Activated naive CD4-positive, alpha-beta T cell treated with anti-CD3 and anti-CD28 coated beads for 36 hours (primary cell): ENCODE measurements at regions not wholly inside any gene's neighbourhood (a gene's known extent, or its start where the extent isn't known, plus 50 kb on each side); places are given as distances from the start of the nearest gene placed in this dataset.

Experiments
- CTCF ChIA-PET: fragments of 350-600 bp; sonication (Branson Sonifier 250); formaldehyde crosslinking; loops from one replicate; lab custom pipeline; 2021; ENCODE audit warnings: antibody characterized with exemption; lab: Charles Lee
- DNase-seq: peaks from one replicate; pipeline ENCODE4 v3.0.0-alpha.2; 2020
- H3K27ac Mint-ChIP-seq: one replicate; pipeline ENCODE4 v1.8.0; 2021; ENCODE audit warnings: mild to moderate bottlenecking, mixed read lengths
- H3K27me3 Mint-ChIP-seq: one replicate; pipeline ENCODE4 v1.8.0; 2021; ENCODE audit warnings: low read depth, mixed read lengths
- H3K36me3 Mint-ChIP-seq: one replicate; pipeline ENCODE4 v1.8.0; 2021; ENCODE audit warnings: low read depth, mixed read lengths
- H3K4me1 Mint-ChIP-seq: one replicate; pipeline ENCODE4 v1.8.0; 2021; ENCODE audit warnings: low read depth, mixed read lengths
- H3K4me3 Mint-ChIP-seq: one replicate; pipeline ENCODE4 v1.8.0; 2021; ENCODE audit warnings: mild to moderate bottlenecking, moderate library complexity, mixed read lengths
- H3K9me3 Mint-ChIP-seq: one replicate; pipeline ENCODE4 v1.8.0; 2021; ENCODE audit warnings: mixed read lengths
- intact Hi-C: fragments of 100-400 bp; cut with micrococcal nuclease; formaldehyde crosslinking; loops from one replicate; pipeline ENCODE4 v1.15.1; 2023

DNA sequence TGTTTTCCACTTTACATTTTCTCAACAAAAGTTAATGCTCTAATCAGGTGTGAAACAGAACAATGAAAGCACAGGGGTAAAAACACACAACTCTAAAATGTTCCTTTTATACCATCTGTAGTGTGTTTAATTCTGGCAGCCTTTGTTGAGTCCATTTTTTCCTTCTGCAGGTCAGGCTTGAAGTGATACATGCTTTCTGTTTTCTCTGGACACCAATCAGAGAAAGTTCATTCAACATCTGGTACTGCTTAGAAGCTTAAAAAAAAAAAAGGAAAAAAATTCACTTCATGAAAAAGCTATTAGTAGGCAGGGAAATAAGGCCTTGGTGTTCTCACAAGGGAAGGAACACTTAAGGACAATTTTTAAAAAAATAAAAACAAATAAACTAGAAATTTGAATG lies 231.3 kb upstream of the RHOBTB1 start:
- CTCF ChIA-PET = interaction anchor here (0.9 kb wide), 1 partner anchor 12 kb away, joined by 3 read pairs; no protein-coding TSS in a partner anchor
- no peaks in the 10 kb centered on the region for H3K27me3 Mint-ChIP-seq
- no peaks in the 10 kb centered on the region for H3K4me1 Mint-ChIP-seq
- H3K4me3 Mint-ChIP-seq = no peak overlapping the region
- no peaks in the 10 kb centered on the region for H3K36me3 Mint-ChIP-seq
- H3K9me3 Mint-ChIP-seq = no peaks in the 10 kb centered on the region
- H3K27ac Mint-ChIP-seq = no peak overlapping the region
- intact Hi-C loops = no loop called here
- DNase-seq = no peak

DNA sequence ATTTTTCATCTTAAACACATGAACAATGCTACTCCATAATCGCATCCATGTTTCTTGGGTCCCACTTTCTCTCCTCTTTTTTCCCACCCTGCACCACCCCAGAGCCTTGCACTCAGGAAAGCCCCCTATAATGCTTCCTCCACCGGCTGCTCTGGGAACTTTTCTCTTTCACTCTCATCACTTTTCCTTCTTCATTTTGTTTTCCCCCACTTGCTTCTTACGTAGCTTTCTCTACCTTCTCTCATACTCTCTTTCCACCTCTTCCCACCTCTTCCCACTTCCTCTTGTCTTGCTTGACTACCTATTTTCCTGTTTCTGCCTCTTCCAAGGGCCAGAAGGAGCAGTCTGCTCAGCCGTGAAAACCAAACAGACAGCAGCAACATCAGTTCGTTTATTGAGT lies 229.5 kb upstream of the RHOBTB1 start:
- no peak for DNase-seq
- H3K36me3 Mint-ChIP-seq = no peaks in the 10 kb centered on the region
- no peak overlapping the region for H3K27ac Mint-ChIP-seq
- CTCF ChIA-PET = no interaction called here
- no peaks in the 10 kb centered on the region for H3K4me1 Mint-ChIP-seq
- H3K9me3 Mint-ChIP-seq = no peaks in the 10 kb centered on the region
- H3K27me3 Mint-ChIP-seq = no peaks in the 10 kb centered on the region
- H3K4me3 Mint-ChIP-seq = no peak overlapping the region
- intact Hi-C loops = no loop called here

DNA sequence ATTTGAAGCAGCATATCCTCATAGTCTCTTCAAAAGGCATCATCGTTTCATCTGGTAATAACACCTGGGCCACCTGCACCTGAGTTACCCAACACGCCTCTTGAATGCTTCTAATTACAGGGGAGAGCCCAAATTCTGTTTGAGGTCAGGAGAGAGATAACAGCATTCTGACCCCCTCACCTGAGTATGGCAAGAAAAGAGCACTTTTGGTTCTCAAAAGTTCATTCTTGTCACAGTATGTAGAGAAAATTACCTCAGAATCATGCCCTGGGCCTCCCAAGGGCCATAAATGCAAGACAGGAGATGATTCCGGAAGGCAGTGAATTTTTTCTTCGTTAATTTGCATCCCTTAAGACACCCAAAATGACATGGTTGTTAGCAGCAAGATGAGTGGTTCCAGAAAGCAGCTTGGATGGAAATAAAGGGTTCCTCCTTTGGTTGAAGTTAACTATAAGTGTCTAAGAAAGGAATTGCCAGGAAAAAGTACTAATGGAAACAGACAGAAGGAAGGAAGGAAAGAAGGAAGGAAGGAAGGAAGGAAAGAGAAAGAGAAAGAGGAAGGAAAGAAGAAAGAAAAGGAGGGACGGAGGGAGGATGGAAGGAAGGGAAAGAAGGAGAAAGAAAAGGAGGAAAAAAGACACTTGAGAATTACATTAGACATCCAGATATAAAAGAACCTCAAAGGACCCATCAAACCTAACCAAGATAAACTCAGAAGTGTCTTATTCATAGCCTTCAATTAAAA lies 228.4 kb upstream of the RHOBTB1 start:
- no peaks in the 10 kb centered on the region for H3K4me1 Mint-ChIP-seq
- H3K27me3 Mint-ChIP-seq = no peaks in the 10 kb centered on the region
- H3K36me3 Mint-ChIP-seq = no peaks in the 10 kb centered on the region
- H3K9me3 Mint-ChIP-seq = peaks cover 4% of the 10 kb centered on the region
- H3K27ac Mint-ChIP-seq = no peak overlapping the region
- no peak for DNase-seq
- CTCF ChIA-PET = no interaction called here
- H3K4me3 Mint-ChIP-seq = no peak overlapping the region
- intact Hi-C loops = no loop called here

DNA sequence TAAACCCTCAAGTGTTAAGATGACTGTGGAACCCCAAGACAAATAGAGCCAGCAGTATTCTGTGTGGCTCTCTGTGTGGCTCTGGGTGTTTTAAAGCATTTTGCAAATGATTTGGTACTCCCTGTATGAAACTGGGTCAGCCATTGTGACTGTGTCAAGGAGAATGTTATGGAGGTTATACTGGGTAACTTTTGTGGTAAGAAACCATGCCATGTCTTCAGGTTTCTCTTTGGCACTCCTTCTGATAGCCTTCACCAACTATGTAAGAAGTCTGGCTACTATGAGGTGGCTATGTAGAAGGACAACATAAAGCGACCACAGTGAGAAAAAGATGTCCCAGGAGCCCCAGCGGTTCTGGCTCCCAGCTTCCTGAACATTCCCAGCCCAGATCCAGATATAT lies 226.6 kb upstream of the RHOBTB1 start:
- H3K4me1 Mint-ChIP-seq = no peaks in the 10 kb centered on the region
- CTCF ChIA-PET = interaction anchor here (0.6 kb wide), 2 partner anchors 116 to 373 kb away, joined by 6 read pairs; no protein-coding TSS in a partner anchor
- peaks cover 4% of the 10 kb centered on the region for H3K9me3 Mint-ChIP-seq
- no peak overlapping the region for H3K27ac Mint-ChIP-seq
- H3K36me3 Mint-ChIP-seq = no peaks in the 10 kb centered on the region
- DNase-seq = no peak
- H3K27me3 Mint-ChIP-seq = no peaks in the 10 kb centered on the region
- intact Hi-C loops = no loop called here
- H3K4me3 Mint-ChIP-seq = no peak overlapping the region

DNA sequence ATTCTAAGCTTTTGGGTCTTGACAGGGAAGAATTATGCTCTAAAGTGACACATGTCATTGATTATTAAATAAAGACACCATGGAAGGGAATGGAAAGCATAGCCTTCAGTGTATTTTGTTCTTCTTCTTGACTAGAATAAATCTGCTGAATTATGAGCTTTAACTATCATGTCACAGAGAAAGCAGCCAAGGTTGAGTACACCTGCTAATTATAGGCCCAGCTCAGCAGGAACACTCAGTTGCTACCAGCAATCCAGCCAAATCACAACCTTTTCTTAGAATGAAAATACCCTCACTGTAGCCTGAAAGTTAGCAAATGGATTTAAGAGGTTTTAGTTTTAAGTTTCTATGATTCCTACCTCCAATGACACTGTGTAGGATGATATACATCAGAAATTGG lies 225.3 kb upstream of the RHOBTB1 start:
- Mint-ChIP-seq H3K27ac (no peak overlapping the region), H3K9me3 (peaks cover 4% of the 10 kb centered on the region), H3K27me3 (no peaks in the 10 kb centered on the region), H3K36me3 (no peaks in the 10 kb centered on the region), H3K4me1 (no peaks in the 10 kb centered on the region), H3K4me3 (no peak overlapping the region)
- CTCF ChIA-PET = interaction anchor here (0.9 kb wide), 1 partner anchor 28 kb away, joined by 4 read pairs; no protein-coding TSS in a partner anchor
- DNase-seq = no peak
- intact Hi-C loops = no loop called here

DNA sequence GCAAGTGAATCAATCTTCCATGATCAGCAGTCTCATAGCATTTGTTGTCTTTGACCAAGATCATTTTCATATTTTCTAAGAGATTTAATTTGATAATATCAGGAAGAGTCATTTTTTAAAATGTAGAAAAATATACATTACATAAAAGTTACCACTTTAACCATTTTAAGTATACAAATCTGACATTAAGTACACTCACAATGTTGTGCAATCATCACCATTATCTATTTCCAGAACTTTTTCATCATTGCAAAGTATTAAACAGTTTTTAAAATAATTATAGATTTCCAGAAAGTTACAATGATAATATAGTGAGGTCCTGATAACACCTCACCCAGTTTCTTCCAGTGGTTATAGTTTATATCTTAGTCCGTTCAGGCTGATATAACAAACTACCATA lies 222.5 kb upstream of the RHOBTB1 start:
- Mint-ChIP-seq H3K4me1 (no peaks in the 10 kb centered on the region), H3K27ac (no peak overlapping the region), H3K9me3 (peaks cover 4% of the 10 kb centered on the region), H3K27me3 (no peaks in the 10 kb centered on the region), H3K36me3 (no peaks in the 10 kb centered on the region), H3K4me3 (no peak overlapping the region)
- intact Hi-C loops = no loop called here
- CTCF ChIA-PET = no interaction called here
- DNase-seq = no peak

DNA sequence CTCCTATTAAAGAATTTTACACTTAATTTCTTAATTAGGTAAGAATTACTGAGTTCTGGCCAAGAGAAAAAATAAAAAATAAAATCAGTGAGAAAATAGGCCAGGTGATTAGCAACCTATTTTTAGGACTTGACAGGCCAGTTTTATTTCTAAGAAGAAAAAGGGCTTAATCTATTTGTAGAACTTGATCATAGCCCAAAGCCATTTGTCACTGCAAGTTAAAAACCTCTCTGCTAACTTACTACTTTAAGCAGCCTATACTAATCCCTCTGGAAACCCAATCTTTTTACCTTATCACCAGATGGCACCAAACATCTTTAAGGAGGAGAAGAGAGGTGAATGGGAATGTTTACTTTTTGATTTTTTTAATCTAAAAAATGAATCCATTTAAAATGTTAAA lies 222.1 kb upstream of the RHOBTB1 start:
- H3K36me3 Mint-ChIP-seq = no peaks in the 10 kb centered on the region
- CTCF ChIA-PET = interaction anchor here (0.7 kb wide), 1 partner anchor 342 kb away, joined by 3 read pairs; no protein-coding TSS in a partner anchor
- intact Hi-C loops = no loop called here
- H3K4me3 Mint-ChIP-seq = no peak overlapping the region
- no peaks in the 10 kb centered on the region for H3K4me1 Mint-ChIP-seq
- no peak for DNase-seq
- no peak overlapping the region for H3K27ac Mint-ChIP-seq
- H3K27me3 Mint-ChIP-seq = no peaks in the 10 kb centered on the region
- H3K9me3 Mint-ChIP-seq = peaks cover 4% of the 10 kb centered on the region

DNA sequence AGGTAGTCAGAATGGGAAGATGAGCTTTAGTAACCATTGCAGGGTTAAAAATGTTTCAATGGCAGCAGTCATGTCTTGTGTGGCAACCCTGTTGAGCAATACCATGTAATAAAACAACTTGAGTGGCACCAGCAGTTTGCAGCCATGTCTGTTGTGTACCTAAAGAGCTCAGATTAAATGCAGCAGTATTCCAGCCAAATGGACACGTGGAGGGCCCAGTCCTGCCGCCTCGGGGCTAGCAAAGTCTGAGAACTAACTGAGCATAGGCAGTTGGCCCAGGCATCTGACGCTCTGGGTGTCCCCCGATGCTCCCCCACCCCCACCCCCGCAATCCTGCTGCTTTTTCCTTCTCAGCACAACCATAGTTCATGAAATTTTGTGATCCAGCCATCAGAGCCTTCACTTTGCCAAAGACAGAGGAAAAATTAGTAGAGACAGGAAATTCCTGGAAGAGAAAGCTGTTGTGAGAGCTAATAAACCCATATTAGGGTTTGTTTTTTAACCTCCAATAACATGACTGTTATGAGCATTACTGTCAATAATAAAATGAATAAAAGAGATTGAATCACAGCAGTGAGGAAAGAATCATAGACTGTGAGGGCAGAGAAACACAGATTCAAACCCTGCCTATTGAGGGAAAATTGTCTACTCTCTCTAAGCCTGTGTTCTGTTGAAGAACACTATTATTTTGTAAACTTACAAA lies 220.6 kb upstream of the RHOBTB1 start:
- CTCF ChIA-PET = interaction anchor here (0.6 kb wide), 1 partner anchor 68 kb away, joined by 3 read pairs; no protein-coding TSS in a partner anchor
- H3K4me1 Mint-ChIP-seq = no peaks in the 10 kb centered on the region
- H3K27ac Mint-ChIP-seq = no peak overlapping the region
- H3K4me3 Mint-ChIP-seq = no peak overlapping the region
- H3K27me3 Mint-ChIP-seq = no peaks in the 10 kb centered on the region
- intact Hi-C loops = no loop called here
- H3K36me3 Mint-ChIP-seq = no peaks in the 10 kb centered on the region
- peaks cover 4% of the 10 kb centered on the region for H3K9me3 Mint-ChIP-seq
- no peak for DNase-seq

DNA sequence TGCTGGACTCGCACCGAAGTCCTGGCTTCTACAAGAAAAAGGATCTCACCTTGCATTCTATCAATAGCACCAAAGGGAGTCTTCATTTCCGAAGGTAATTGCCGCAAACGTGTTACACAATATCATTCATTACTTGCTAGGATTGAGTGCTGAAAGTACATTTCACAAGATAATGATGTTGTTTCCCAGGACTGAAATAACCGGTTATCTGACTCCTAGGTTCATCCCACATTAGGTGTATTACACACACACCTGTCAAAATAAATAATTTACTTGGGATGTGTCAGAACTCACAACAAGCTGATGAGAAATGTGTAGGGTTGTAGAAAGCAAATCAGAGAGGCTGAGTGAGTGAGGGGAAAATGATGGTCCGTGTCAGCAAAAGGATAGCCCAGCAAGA lies 219.4 kb upstream of the RHOBTB1 start:
- no peaks in the 10 kb centered on the region for H3K4me1 Mint-ChIP-seq
- H3K36me3 Mint-ChIP-seq = no peaks in the 10 kb centered on the region
- no peaks in the 10 kb centered on the region for H3K27me3 Mint-ChIP-seq
- no peak for DNase-seq
- peaks cover 4% of the 10 kb centered on the region for H3K9me3 Mint-ChIP-seq
- intact Hi-C loops = no loop called here
- no peak overlapping the region for H3K4me3 Mint-ChIP-seq
- no peak overlapping the region for H3K27ac Mint-ChIP-seq
- CTCF ChIA-PET = no interaction called here

DNA sequence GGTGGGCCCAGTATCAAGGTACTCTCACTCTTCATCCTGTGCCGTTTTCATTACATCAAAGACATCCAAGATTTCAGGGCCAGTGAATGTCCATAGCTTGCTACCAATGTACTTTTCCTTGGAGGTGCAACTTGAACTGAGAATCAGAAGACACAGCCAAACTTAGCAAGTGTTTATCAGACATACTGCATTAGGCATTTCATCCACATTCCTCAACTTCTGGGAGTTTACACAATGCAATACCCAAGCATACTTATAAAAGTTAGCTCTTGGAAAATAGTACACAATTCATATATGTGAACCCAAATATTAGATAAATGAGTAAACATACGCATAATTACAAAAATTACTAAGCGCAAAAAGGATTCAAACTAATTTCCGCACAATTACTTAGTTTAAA lies 216.3 kb upstream of the RHOBTB1 start:
- H3K36me3 Mint-ChIP-seq = no peaks in the 10 kb centered on the region

DNA sequence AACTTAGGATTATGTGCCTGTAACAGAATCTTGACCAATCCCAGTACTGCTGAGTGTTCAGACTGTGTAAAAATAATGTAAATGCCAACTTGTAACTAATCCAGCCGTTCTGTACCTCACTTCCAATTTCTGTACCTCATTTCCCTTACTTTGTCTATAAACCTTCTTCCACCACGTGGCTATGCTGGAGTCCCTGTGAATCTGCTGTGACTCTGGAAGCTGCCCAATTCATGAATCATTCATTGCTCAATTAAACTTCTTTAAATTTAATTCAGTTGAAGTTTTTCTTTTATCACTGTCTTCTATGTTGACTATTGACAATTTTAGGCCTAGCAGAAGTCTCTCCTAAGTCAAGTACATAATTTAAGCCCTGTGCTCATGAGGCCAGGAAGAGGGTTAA lies 215.3 kb upstream of the RHOBTB1 start:
- Mint-ChIP-seq H3K9me3 (no peaks in the 10 kb centered on the region), H3K36me3 (no peaks in the 10 kb centered on the region), H3K4me1 (no peaks in the 10 kb centered on the region), H3K4me3 (no peak overlapping the region), H3K27ac (no peak overlapping the region), H3K27me3 (peaks cover 2% of the 10 kb centered on the region)
- no peak for DNase-seq
- intact Hi-C loops = no loop called here
- CTCF ChIA-PET = no interaction called here

More for the DNA sequence above, 216.3 kb upstream of the RHOBTB1 start:
- no peaks in the 10 kb centered on the region for H3K9me3 Mint-ChIP-seq
- CTCF ChIA-PET = no interaction called here
- intact Hi-C loops = no loop called here
- no peaks in the 10 kb centered on the region for H3K27me3 Mint-ChIP-seq
- H3K4me3 Mint-ChIP-seq = no peak overlapping the region
- no peak overlapping the region for H3K27ac Mint-ChIP-seq
- H3K4me1 Mint-ChIP-seq = no peaks in the 10 kb centered on the region
- DNase-seq = no peak

DNA sequence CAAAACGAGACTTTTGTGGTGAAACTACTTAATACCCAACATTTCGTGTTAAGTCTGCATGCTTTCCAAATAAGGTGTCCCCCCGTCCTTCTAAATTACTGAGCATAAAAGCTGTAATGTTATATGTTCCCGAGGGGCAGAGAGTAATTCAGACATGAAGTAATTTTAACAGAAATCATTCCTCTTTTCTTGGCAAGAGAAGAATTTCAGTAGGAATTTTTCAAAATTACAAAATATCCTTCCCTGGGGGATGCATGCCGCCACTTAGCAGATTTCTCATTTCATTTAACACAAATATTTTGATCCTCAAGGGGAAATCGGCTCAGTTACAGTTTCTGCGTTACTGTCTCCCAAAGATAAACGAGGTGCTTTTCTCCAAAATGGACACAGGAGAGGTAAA lies 213.2 kb upstream of the RHOBTB1 start:
- DNase-seq = no peak
- Mint-ChIP-seq H3K4me3 (no peak overlapping the region), H3K27ac (no peak overlapping the region), H3K9me3 (no peaks in the 10 kb centered on the region), H3K27me3 (peaks cover 2% of the 10 kb centered on the region), H3K36me3 (no peaks in the 10 kb centered on the region), H3K4me1 (no peaks in the 10 kb centered on the region)
- CTCF ChIA-PET = no interaction called here
- intact Hi-C loops = no loop called here

DNA sequence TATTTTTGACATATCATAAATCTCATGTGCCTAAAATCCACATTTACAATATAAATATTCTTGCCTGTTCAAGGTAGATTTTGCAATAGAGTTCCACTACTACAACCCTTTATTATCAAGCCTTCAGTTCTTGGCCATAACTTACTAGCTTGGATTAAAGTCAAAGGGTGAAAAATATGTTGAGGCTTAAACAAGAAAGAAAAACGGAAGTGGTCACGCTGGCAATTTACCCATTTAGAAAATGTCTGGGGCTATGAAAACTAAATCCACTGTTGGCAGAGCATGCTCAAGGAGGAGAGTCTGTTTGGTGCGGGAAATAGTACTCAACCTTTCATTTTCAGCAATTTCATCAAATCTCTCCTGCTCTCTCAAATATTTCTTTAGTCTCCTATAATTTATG lies 209.8 kb upstream of the RHOBTB1 start:
- no peak overlapping the region for H3K27ac Mint-ChIP-seq
- H3K36me3 Mint-ChIP-seq = no peaks in the 10 kb centered on the region
- no peak overlapping the region for H3K4me3 Mint-ChIP-seq
- intact Hi-C loops = no loop called here
- no peaks in the 10 kb centered on the region for H3K9me3 Mint-ChIP-seq
- no peak for DNase-seq
- H3K4me1 Mint-ChIP-seq = no peaks in the 10 kb centered on the region
- peaks cover 4% of the 10 kb centered on the region for H3K27me3 Mint-ChIP-seq
- CTCF ChIA-PET = no interaction called here
